Epithelial cell of proximal tubule (primary cell): ENCODE measurements at regions not wholly inside any gene's neighbourhood (a gene's known extent, or its start where the extent isn't known, plus 50 kb on each side); places are given as distances from the start of the nearest gene placed in this dataset.
"Not testable (repeated sequence)": the region's sequence is repeated elsewhere in the genome, so short reads cannot be mapped to it uniquely, and the experiment has no call there.

Experiments used
- DNase-seq: peaks from one replicate; pipeline ENCODE4 v3.0.0-alpha.2; 2011; ENCODE audit warnings: low read depth
- H3K4me3 ChIP-seq: 2 replicates; pipeline ENCODE4 v1.5.1; 2011; ENCODE audit warnings: low read depth, mild to moderate bottlenecking, low read length
- CTCF ChIP-seq: conservative IDR thresholded peaks from 2 replicates; pipeline ENCODE4 v1.5.1; 2012; ENCODE audit warnings: low read depth, mild to moderate bottlenecking, low read length

- no peak for DNase-seq
- peak; percentile 9 for TF ChIP-seq CTCF
Measured at GRCh38 chr18:39162013-39162827, 1596.6 kb upstream of the CELF4 start.

GRCh38 chr18:39149211-39149806 lies 1583.7 kb upstream of the CELF4 start:
- no peak for TF ChIP-seq CTCF
- no peak for DNase-seq
- no peak overlapping the region for H3K4me3 ChIP-seq

More at GRCh38 chr18:39162013-39162827, 1596.6 kb upstream of the CELF4 start:
- no peak overlapping the region for H3K4me3 ChIP-seq

GRCh38 chr18:39134255-39134654 lies 1568.7 kb upstream of the CELF4 start:
- TF ChIP-seq CTCF, result no peak
- DNase-seq, result no peak
- no peak overlapping the region for H3K4me3 ChIP-seq

- not testable (repeated sequence) for H3K4me3 ChIP-seq, DNase-seq
Measured at GRCh38 chr18:39127538-39127937, 1561.9 kb upstream of the CELF4 start.

- no peak for DNase-seq
- H3K4me3 ChIP-seq, result no peak overlapping the region
- no peak for TF ChIP-seq CTCF
Measured at GRCh38 chr18:39113790-39114189, 1548.2 kb upstream of the CELF4 start.

GRCh38 chr18:39105104-39105503 lies 1539.5 kb upstream of the CELF4 start:
- H3K4me3 ChIP-seq, result no peak overlapping the region
- no peak for TF ChIP-seq CTCF
- no peak for DNase-seq

- TF ChIP-seq CTCF, result no peak
- H3K4me3 ChIP-seq, result no peak overlapping the region
- DNase-seq, result no peak
Measured at GRCh38 chr18:39072970-39073369, 1507.4 kb upstream of the CELF4 start.
